A673 (cell line): ENCODE measurements at regions not wholly inside any gene's neighbourhood (a gene's known extent, or its start where the extent isn't known, plus 50 kb on each side); places are given as distances from the start of the nearest gene placed in this dataset.

Experiments used
- BruUV-seq: library from RNA; stranded (reverse); fragments of 400-500 nt; replicated peaks from 2 replicates; lab custom pipeline; 2021; lab: Mats Ljungman, UMichigan
- CTCF ChIA-PET: fragments of 300-600 bp; sonication (Branson Sonifier 250); formaldehyde crosslinking; loops from one replicate; lab custom pipeline; 2022; ENCODE audit warnings: antibody characterized with exemption; lab: Charles Lee
- POLR2A ChIA-PET: fragments of 300-600 bp; sonication (Branson Sonifier 250); formaldehyde crosslinking; loops from one replicate; lab custom pipeline; 2022; ENCODE audit warnings: antibody characterized with exemption; ENCODE audit not compliant: low non-redundant PET; lab: Charles Lee
- DNase-seq: peaks from one replicate; pipeline ENCODE4 v3.0.0-alpha.2; 2015; ENCODE audit warnings: low spot score
- H3K27ac ChIP-seq: fragments of 200-600 bp; sonication (generic); 2 replicates; pipeline ENCODE4 v1.5.1; 2016; ENCODE audit warnings: mixed run types, low read depth, mild to moderate bottlenecking, mixed read lengths, antibody characterized with exemption, low read length; ENCODE audit not compliant: poor library complexity, severe bottlenecking
- H3K27me3 ChIP-seq: fragments of 200-600 bp; sonication (generic); replicated peaks from 2 replicates; pipeline ENCODE4 v1.6.1; 2017; ENCODE audit warnings: mixed run types, low read depth, mild to moderate bottlenecking, mixed read lengths, antibody characterized with exemption, low read length; ENCODE audit not compliant: insufficient read depth, poor library complexity
- H3K36me3 ChIP-seq: fragments of 200-600 bp; sonication (generic); 2 replicates; pipeline ENCODE4 v1.6.1; 2016; ENCODE audit warnings: mixed run types, mild to moderate bottlenecking, mixed read lengths, antibody characterized with exemption, low read length; ENCODE audit not compliant: insufficient read depth, poor library complexity, severe bottlenecking
- H3K4me1 ChIP-seq: fragments of 200-600 bp; sonication (generic); 2 replicates; pipeline ENCODE4 v1.6.1; 2017; ENCODE audit warnings: mixed run types, mild to moderate bottlenecking, mixed read lengths, antibody characterized with exemption, low read length; ENCODE audit not compliant: insufficient read depth, poor library complexity, severe bottlenecking
- H3K4me3 ChIP-seq: fragments of 200-600 bp; sonication (generic); 2 replicates; pipeline ENCODE4 v1.5.1; 2016; ENCODE audit warnings: low read depth, mixed run types, mild to moderate bottlenecking, mixed read lengths, low read length; ENCODE audit not compliant: poor library complexity, severe bottlenecking
- H3K9me3 ChIP-seq: fragments of 200-600 bp; sonication (generic); 2 replicates; pipeline ENCODE4 v1.6.1; 2016; ENCODE audit warnings: mixed run types, low read depth, mild to moderate bottlenecking, mixed read lengths, antibody characterized with exemption, low read length; ENCODE audit not compliant: poor library complexity, severe bottlenecking
- EZH2 ChIP-seq: fragments of 200-600 bp; sonication (generic); IDR thresholded peaks from 2 replicates; pipeline ENCODE4 v1.6.1; 2017; ENCODE audit warnings: borderline replicate concordance, low read depth, mild to moderate bottlenecking, mixed read lengths, antibody characterized with exemption, low read length; ENCODE audit not compliant: poor library complexity, severe bottlenecking
- intact Hi-C: fragments of 100-400 bp; cut with micrococcal nuclease; formaldehyde crosslinking; loops from one replicate; pipeline ENCODE4 v1.10.0; 2022; ENCODE audit not compliant: unreplicated experiment
- TF ChIP-seq, protein P1 (sequence below): fragments of 300-800, 200-600 bp; sonication (generic); conservative IDR thresholded peaks from 2 replicates; pipeline ENCODE4 v1.5.1; 2017; ENCODE audit warnings: low read depth, mild to moderate bottlenecking, antibody characterized with exemption, low read length, moderate library complexity, mixed read lengths

DNA sequence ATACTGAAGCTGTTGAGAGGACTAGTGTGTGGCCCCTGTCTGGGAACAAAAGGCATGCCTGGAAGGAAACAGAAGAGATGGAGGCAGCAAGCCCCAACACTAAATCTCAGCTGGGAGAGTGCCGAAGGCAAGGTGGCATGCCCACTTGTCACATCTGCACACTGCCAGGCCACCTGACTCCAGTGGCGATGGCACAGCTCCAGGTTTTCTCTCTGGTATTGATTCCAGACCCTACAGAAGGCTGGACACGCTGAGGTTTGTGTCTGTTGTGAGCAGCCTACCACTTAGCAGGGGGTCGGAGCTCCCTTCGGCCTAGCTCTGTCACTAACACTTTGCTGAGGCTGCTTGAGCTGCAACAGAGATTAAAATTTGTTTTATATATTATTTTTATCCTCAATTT, 307.3 kb downstream of the TDRD15 start:
- POLR2A ChIA-PET = no interaction called here

DNA sequence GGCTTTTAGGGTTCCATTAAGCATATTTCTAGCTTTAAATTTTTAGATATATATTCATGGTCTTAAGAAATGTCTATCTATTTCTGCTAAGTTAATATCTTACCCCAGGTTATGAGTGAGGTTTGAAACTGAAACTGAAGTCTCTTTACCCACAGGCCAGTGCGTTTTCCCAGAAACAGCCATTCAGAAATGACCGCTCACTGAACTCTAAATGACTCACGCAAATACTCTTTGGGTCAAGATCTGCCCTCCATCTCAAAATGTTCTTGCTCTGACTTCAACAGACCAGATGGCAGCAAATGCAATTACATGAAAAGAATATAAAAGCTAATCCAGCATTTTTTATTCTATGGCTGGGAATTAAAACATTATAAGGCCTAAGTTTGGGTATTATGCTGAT, 315.2 kb downstream of the TDRD15 start:
- Histone ChIP-seq H3K4me1 (no peaks in the 10 kb centered on the region), H3K27ac (no peak overlapping the region), H3K36me3 (no peaks in the 10 kb centered on the region), H3K27me3 (no peaks in the 10 kb centered on the region), H3K4me3 (no peak overlapping the region), H3K9me3 (no peaks in the 10 kb centered on the region)
- ChIA-PET POLR2A (no interaction called here), CTCF (interaction anchor here (0.6 kb wide), 1 partner anchor 15 kb away, joined by 3 read pairs; no protein-coding TSS in a partner anchor)
- no peak for DNase-seq
- intact Hi-C loops = no loop called here
- TF ChIP-seq, protein P1, sequence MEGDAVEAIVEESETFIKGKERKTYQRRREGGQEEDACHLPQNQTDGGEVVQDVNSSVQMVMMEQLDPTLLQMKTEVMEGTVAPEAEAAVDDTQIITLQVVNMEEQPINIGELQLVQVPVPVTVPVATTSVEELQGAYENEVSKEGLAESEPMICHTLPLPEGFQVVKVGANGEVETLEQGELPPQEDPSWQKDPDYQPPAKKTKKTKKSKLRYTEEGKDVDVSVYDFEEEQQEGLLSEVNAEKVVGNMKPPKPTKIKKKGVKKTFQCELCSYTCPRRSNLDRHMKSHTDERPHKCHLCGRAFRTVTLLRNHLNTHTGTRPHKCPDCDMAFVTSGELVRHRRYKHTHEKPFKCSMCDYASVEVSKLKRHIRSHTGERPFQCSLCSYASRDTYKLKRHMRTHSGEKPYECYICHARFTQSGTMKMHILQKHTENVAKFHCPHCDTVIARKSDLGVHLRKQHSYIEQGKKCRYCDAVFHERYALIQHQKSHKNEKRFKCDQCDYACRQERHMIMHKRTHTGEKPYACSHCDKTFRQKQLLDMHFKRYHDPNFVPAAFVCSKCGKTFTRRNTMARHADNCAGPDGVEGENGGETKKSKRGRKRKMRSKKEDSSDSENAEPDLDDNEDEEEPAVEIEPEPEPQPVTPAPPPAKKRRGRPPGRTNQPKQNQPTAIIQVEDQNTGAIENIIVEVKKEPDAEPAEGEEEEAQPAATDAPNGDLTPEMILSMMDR = no peak
- no peak for TF ChIP-seq EZH2
- no TSS peak for BruUV-seq

More for the DNA sequence above, 307.3 kb downstream of the TDRD15 start:
- intact Hi-C loops = no loop called here
- H3K4me3 ChIP-seq = no peak overlapping the region
- no TSS peak for BruUV-seq
- CTCF ChIA-PET = no interaction called here
- H3K4me1 ChIP-seq = no peaks in the 10 kb centered on the region
- peaks cover 3% of the 10 kb centered on the region for H3K27me3 ChIP-seq
- H3K36me3 ChIP-seq = no peaks in the 10 kb centered on the region
- no peak overlapping the region for H3K27ac ChIP-seq
- no peak for TF ChIP-seq EZH2
- TF ChIP-seq, protein P1 = no peak
- H3K9me3 ChIP-seq = no peaks in the 10 kb centered on the region
- no peak for DNase-seq

DNA sequence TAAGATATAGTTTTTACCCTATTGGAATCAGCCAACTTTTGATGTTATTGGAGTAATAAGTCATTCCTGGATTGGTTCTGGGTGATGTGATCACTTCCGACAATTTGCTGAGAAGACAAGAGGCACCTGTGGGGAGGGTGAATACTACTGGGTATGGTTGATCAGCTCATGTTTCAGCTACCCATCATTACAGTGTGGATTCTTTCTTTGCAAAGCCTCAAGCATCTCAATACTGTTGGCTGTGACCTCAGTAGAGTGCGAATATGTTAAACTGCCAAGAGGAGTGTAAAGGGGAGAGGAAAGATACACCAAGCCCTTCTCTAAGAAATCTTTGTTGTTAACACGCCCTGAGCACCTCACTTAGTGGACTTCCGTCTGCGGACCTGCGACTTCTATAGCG, 317.7 kb downstream of the TDRD15 start:
- ChIA-PET POLR2A (no interaction called here), CTCF (no interaction called here)
- no peak overlapping the region for H3K4me3 ChIP-seq
- H3K36me3 ChIP-seq = no peaks in the 10 kb centered on the region
- no peaks in the 10 kb centered on the region for H3K9me3 ChIP-seq
- intact Hi-C loops = no loop called here
- BruUV-seq = no TSS peak
- H3K4me1 ChIP-seq = no peaks in the 10 kb centered on the region
- no peak for DNase-seq
- TF ChIP-seq, protein P1 = no peak
- TF ChIP-seq EZH2 = no peak
- H3K27ac ChIP-seq = no peak overlapping the region
- H3K27me3 ChIP-seq = no peaks in the 10 kb centered on the region
